HEK293 (cell line): ENCODE measurements at regions not wholly inside any gene's neighbourhood (a gene's known extent, or its start where the extent isn't known, plus 50 kb on each side); places are given as distances from the start of the nearest gene placed in this dataset.

Experiments used
- CTCF ChIA-PET: fragments of 350-600 bp; formaldehyde crosslinking; extraction: SDS; loops from one replicate; lab custom pipeline; 2021; ENCODE audit warnings: antibody characterized with exemption; lab: Yijun Ruan, JAX
- POLR2A ChIA-PET: fragments of 300-600 bp; formaldehyde crosslinking; extraction: SDS; loops from one replicate; lab custom pipeline; 2020; ENCODE audit warnings: antibody characterized with exemption, inconsistent platforms; lab: Yijun Ruan, JAX
- H3K27ac ChIP-seq: fragments of 200-500 bp; sonication (Bioruptor generic); 2 replicates; pipeline ENCODE4 v1.5.1; 2014; ENCODE audit warnings: low read depth, low read length, control low read depth, inconsistent platforms; ENCODE audit errors: extremely low read depth
- H3K36me3 ChIP-seq, 2 experiments: fragments of 200-500 bp in 1 of 2; sonication (Bioruptor generic) in 1 of 2; 1 replicate in 1 of 2; 2 replicates in 1 of 2; pipeline ENCODE4 v1.5.1; 2014 to 2017; ENCODE audit warnings: inconsistent platforms in 2 of 2, low read length in 2 of 2; ENCODE audit not compliant: control insufficient read depth in 2 of 2, insufficient read depth in 1 of 2
- H3K4me1 ChIP-seq: fragments of 200-500 bp; sonication (Bioruptor generic); 2 replicates; pipeline ENCODE4 v1.5.1; 2014; ENCODE audit warnings: mild to moderate bottlenecking, low read length, inconsistent platforms; ENCODE audit not compliant: control insufficient read depth, insufficient read depth
- H3K4me3 ChIP-seq: 2 replicates; pipeline ENCODE4 v1.5.1; 2011; ENCODE audit warnings: low read depth, mild to moderate bottlenecking, control low read depth, low read length, moderate library complexity
- H3K9me3 ChIP-seq: fragments of 200-500 bp; sonication (Bioruptor generic); 2 replicates; pipeline ENCODE4 v1.5.1; 2014; ENCODE audit warnings: low read depth, low read length, inconsistent platforms; ENCODE audit not compliant: control insufficient read depth, insufficient read depth
- ATF2 ChIP-seq: fragments of 450-650 bp; formaldehyde crosslinking; IDR thresholded peaks from 2 replicates; pipeline ENCODE4 v1.5.1; 2016; ENCODE audit warnings: missing biosample characterization, missing genetic modification characterization, low read depth
- ELK4 ChIP-seq: IDR thresholded peaks from 2 replicates; pipeline ENCODE4 v1.6.1; 2011; ENCODE audit warnings: mild to moderate bottlenecking, low read depth, low read length, borderline replicate concordance
- KLF10 ChIP-seq: fragments of 450-650 bp; IDR thresholded peaks from 2 replicates; pipeline ENCODE4 v1.5.1; 2018; ENCODE audit warnings: missing biosample characterization, mild to moderate bottlenecking, missing genetic modification characterization
- OSR2 ChIP-seq: fragments of 450-650 bp; formaldehyde crosslinking; IDR thresholded peaks from 2 replicates; pipeline ENCODE4 v1.5.1; 2016; ENCODE audit warnings: missing biosample characterization, missing genetic modification characterization
- ZBTB26 ChIP-seq: fragments of 450-650 bp; formaldehyde crosslinking; optimal IDR thresholded peaks from 2 replicates; pipeline ENCODE3; 2016; ENCODE audit warnings: missing biosample characterization, mild to moderate bottlenecking, missing genetic modification characterization
- ZBTB49 ChIP-seq: fragments of 450-650 bp; formaldehyde crosslinking; IDR thresholded peaks from 2 replicates; pipeline ENCODE4 v1.5.1; 2016; ENCODE audit warnings: missing biosample characterization, missing genetic modification characterization, low read depth
- ZNF138 ChIP-seq: fragments of 450-650 bp; formaldehyde crosslinking; IDR thresholded peaks from 2 replicates; pipeline ENCODE4 v1.5.1; 2016; ENCODE audit warnings: missing biosample characterization, missing genetic modification characterization, borderline replicate concordance
- ZNF157 ChIP-seq: fragments of 450-650 bp; formaldehyde crosslinking; IDR thresholded peaks from 2 replicates; pipeline ENCODE4 v1.5.1; 2016; ENCODE audit warnings: missing biosample characterization, missing genetic modification characterization
- ZNF292 ChIP-seq: fragments of 450-650 bp; formaldehyde crosslinking; IDR thresholded peaks from 2 replicates; pipeline ENCODE4 v1.5.1; 2016; ENCODE audit warnings: low read depth, missing biosample characterization, missing genetic modification characterization, borderline replicate concordance
- ZNF341 ChIP-seq: fragments of 450-650 bp; formaldehyde crosslinking; IDR thresholded peaks from 2 replicates; pipeline ENCODE4; 2016; ENCODE audit warnings: low read depth, missing biosample characterization, missing genetic modification characterization
- ZNF366 ChIP-seq: fragments of 450-650 bp; formaldehyde crosslinking; conservative IDR thresholded peaks from 2 replicates; pipeline ENCODE4 v1.5.1; 2016; ENCODE audit warnings: missing biosample characterization, missing genetic modification characterization
- ZNF404 ChIP-seq: fragments of 450-650 bp; formaldehyde crosslinking; IDR thresholded peaks from 2 replicates; pipeline ENCODE4 v1.5.1; 2017; ENCODE audit warnings: missing biosample characterization, missing genetic modification characterization
- ZNF510 ChIP-seq: fragments of 450-650 bp; formaldehyde crosslinking; IDR thresholded peaks from 2 replicates; pipeline ENCODE4 v1.5.1; 2018; ENCODE audit warnings: mild to moderate bottlenecking, missing genetic modification characterization, missing biosample characterization; ENCODE audit not compliant: insufficient replicate concordance
- ZNF658 ChIP-seq: fragments of 450-650 bp; formaldehyde crosslinking; IDR thresholded peaks from 2 replicates; pipeline ENCODE4; 2016; ENCODE audit warnings: missing biosample characterization, missing genetic modification characterization
- TF ChIP-seq, protein P1 (sequence below): fragments of 450-650 bp; formaldehyde crosslinking; IDR thresholded peaks from 2 replicates; pipeline ENCODE4 v1.5.1; 2016; ENCODE audit warnings: missing biosample characterization, missing genetic modification characterization
- TF ChIP-seq, protein P2 (sequence below): fragments of 450-650 bp; formaldehyde crosslinking; IDR thresholded peaks from 2 replicates; pipeline ENCODE4 v1.5.1; 2016; ENCODE audit warnings: missing biosample characterization, missing genetic modification characterization

GRCh38 chr1:5458248-5458647, 534.0 kb downstream of the NPHP4 start:
- H3K4me1 ChIP-seq, result no peaks in the 10 kb centered on the region
- H3K9me3 ChIP-seq, result no peaks in the 10 kb centered on the region
- H3K36me3 ChIP-seq, result no peaks in the 10 kb centered on the region
- CTCF ChIA-PET, result no interaction called here
- H3K4me3 ChIP-seq, result no peak overlapping the region
- H3K27ac ChIP-seq, result no peak overlapping the region
- POLR2A ChIA-PET, result no interaction called here
- peak; percentile 75 for TF ChIP-seq ZNF366
- no peak for TF ChIP-seq KLF10 (tag by site-specific recombination)
- no peak for TF ChIP-seq ZNF510 (tag by site-specific recombination)

GRCh38 chr1:5456090-5456811, 536.0 kb downstream of the NPHP4 start:
- POLR2A ChIA-PET, result interaction anchor here (0.5 kb wide), 1 partner anchor 226 kb away, joined by 3 read pairs; no protein-coding TSS in a partner anchor
- CTCF ChIA-PET, result no interaction called here
- H3K4me3 ChIP-seq, result no peak overlapping the region
- TF ChIP-seq, protein P1, sequence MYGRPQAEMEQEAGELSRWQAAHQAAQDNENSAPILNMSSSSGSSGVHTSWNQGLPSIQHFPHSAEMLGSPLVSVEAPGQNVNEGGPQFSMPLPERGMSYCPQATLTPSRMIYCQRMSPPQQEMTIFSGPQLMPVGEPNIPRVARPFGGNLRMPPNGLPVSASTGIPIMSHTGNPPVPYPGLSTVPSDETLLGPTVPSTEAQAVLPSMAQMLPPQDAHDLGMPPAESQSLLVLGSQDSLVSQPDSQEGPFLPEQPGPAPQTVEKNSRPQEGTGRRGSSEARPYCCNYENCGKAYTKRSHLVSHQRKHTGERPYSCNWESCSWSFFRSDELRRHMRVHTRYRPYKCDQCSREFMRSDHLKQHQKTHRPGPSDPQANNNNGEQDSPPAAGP, result no peak
- TF ChIP-seq ATF2 (tag by site-specific recombination), result peak; percentile 59
- H3K9me3 ChIP-seq, result no peaks in the 10 kb centered on the region
- no peaks in the 10 kb centered on the region for H3K4me1 ChIP-seq
- no peak overlapping the region for H3K27ac ChIP-seq
- no peaks in the 10 kb centered on the region for H3K36me3 ChIP-seq

DNA sequence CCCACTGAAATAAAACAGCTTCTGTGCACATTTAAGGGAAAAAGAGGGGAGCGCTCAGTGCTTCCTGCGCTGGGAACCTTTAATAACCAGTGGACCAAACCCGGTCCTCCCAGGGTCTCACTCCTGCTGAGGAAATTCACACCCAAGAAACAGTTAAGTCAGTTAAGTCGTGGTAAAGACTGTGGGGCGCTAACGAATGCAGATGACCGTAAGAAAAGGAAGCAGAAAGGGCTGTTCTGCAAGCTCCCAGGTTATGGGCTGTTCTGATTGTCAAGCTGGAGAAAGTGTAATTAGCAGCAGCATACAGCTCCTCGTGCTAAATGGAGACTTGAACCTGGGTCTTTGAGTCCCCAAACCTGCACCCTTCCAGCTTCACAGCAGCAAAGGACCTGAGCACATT, 536.6 kb downstream of the NPHP4 start:
- no peak overlapping the region for H3K4me3 ChIP-seq
- POLR2A ChIA-PET, result no interaction called here
- no peaks in the 10 kb centered on the region for H3K36me3 ChIP-seq
- H3K4me1 ChIP-seq, result no peaks in the 10 kb centered on the region
- H3K9me3 ChIP-seq, result no peaks in the 10 kb centered on the region
- no peak overlapping the region for H3K27ac ChIP-seq
- CTCF ChIA-PET, result no interaction called here
- TF ChIP-seq ZNF658 (tag by site-specific recombination), result no peak
- TF ChIP-seq ZBTB49, result no peak
- TF ChIP-seq ZBTB26 (tag by site-specific recombination), result no peak
- TF ChIP-seq ELK4, result no peak
- TF ChIP-seq ZNF157, result no peak
- no peak for TF ChIP-seq ZNF138 (tag by site-specific recombination)
- TF ChIP-seq OSR2, result no peak
- TF ChIP-seq ZNF292 (tag by site-specific recombination), result no peak
- TF ChIP-seq ZNF404, result no peak
- TF ChIP-seq, protein P2, sequence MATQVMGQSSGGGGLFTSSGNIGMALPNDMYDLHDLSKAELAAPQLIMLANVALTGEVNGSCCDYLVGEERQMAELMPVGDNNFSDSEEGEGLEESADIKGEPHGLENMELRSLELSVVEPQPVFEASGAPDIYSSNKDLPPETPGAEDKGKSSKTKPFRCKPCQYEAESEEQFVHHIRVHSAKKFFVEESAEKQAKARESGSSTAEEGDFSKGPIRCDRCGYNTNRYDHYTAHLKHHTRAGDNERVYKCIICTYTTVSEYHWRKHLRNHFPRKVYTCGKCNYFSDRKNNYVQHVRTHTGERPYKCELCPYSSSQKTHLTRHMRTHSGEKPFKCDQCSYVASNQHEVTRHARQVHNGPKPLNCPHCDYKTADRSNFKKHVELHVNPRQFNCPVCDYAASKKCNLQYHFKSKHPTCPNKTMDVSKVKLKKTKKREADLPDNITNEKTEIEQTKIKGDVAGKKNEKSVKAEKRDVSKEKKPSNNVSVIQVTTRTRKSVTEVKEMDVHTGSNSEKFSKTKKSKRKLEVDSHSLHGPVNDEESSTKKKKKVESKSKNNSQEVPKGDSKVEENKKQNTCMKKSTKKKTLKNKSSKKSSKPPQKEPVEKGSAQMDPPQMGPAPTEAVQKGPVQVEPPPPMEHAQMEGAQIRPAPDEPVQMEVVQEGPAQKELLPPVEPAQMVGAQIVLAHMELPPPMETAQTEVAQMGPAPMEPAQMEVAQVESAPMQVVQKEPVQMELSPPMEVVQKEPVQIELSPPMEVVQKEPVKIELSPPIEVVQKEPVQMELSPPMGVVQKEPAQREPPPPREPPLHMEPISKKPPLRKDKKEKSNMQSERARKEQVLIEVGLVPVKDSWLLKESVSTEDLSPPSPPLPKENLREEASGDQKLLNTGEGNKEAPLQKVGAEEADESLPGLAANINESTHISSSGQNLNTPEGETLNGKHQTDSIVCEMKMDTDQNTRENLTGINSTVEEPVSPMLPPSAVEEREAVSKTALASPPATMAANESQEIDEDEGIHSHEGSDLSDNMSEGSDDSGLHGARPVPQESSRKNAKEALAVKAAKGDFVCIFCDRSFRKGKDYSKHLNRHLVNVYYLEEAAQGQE (tag by site-specific recombination), result no peak
- no peak for TF ChIP-seq ZNF341 (tag by site-specific recombination)
